Astrocyte of the spinal cord (primary cell): ENCODE measurements at regions not wholly inside any gene's neighbourhood (a gene's known extent, or its start where the extent isn't known, plus 50 kb on each side); places are given as distances from the start of the nearest gene placed in this dataset.

Source experiments
- DNase-seq: peaks from one replicate; pipeline ENCODE4 v3.0.0; 2011; ENCODE audit warnings: low read depth, low spot score
- H3K4me3 ChIP-seq: 2 replicates; pipeline ENCODE4 v1.5.1; 2011; ENCODE audit warnings: low read depth, mild to moderate bottlenecking, low read length, moderate library complexity
- CTCF ChIP-seq: IDR thresholded peaks from 2 replicates; pipeline ENCODE4 v1.5.1; 2012; ENCODE audit warnings: low read depth, mild to moderate bottlenecking, low read length, inconsistent platforms
- in situ Hi-C: cut with HindIII; loops from 2 replicates; pipeline ENCODE4 v1.10.0; 2017; ENCODE audit warnings: low sequenced_read_pairs

GRCh38 chr14:80350707-80351106 lies 139.4 kb upstream of the DIO2 start:
- TF ChIP-seq CTCF: no peak
- in situ Hi-C loops: no loop called here
- H3K4me3 ChIP-seq: no peak overlapping the region
- DNase-seq: no peak

GRCh38 chr14:80346395-80346794 lies 135.1 kb upstream of the DIO2 start:
- no peak for TF ChIP-seq CTCF
- in situ Hi-C loops: no loop called here

GRCh38 chr14:80344208-80344607 lies 132.9 kb upstream of the DIO2 start:
- in situ Hi-C loops: no loop called here
- no peak overlapping the region for H3K4me3 ChIP-seq
- no peak for TF ChIP-seq CTCF
- DNase-seq: no peak

More at GRCh38 chr14:80346395-80346794, 135.1 kb upstream of the DIO2 start:
- no peak overlapping the region for H3K4me3 ChIP-seq
- no peak for DNase-seq

GRCh38 chr14:80336608-80337106 lies 125.4 kb upstream of the DIO2 start:
- TF ChIP-seq CTCF: no peak
- H3K4me3 ChIP-seq: no peak overlapping the region
- DNase-seq: no peak
- in situ Hi-C loops: no loop called here

- in situ Hi-C loops: no loop called here
- no peak for DNase-seq
- no peak for TF ChIP-seq CTCF
- H3K4me3 ChIP-seq: no peak overlapping the region
Measured at GRCh38 chr14:80325688-80326087, 114.4 kb upstream of the DIO2 start.

GRCh38 chr14:80325112-80325511 lies 113.8 kb upstream of the DIO2 start:
- no peak for TF ChIP-seq CTCF

GRCh38 chr14:80324649-80325048 lies 113.3 kb upstream of the DIO2 start:
- no peak overlapping the region for H3K4me3 ChIP-seq
- TF ChIP-seq CTCF: no peak
- DNase-seq: no peak
- in situ Hi-C loops: no loop called here

More at GRCh38 chr14:80325112-80325511, 113.8 kb upstream of the DIO2 start:
- no peak for DNase-seq
- in situ Hi-C loops: no loop called here
- H3K4me3 ChIP-seq: no peak overlapping the region
